ENCODE measurements at regions not wholly inside any gene's neighbourhood (a gene's known extent, or its start where the extent isn't known, plus 50 kb on each side); places are given as distances from the start of the nearest gene placed in this dataset.

DNA sequence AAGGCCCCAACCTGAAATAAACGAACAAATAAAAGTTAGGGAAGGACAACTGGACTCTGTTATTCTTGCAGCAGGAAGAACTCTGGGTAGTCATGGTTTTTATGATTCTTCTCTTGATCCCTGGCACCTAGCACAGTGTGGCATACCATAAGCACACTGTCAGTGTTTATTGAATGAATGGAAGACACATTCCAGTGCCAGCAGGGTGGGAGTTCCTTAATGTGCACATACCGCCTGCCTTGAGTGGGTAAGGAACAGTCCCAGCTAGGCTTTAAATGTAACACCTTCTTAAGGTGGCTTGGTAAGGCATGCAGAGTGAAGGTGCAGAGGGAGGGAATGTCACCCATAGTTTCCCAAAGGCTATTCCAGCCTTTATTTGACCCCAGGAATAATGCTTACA lies 162.9 kb upstream of the CEP162 start:
- Histone ChIP-seq H3K27ac (ENCODE audit: low read depth in 2 of 2, low read length in 1 of 2) (no peak overlapping the region), H4K20me1 (ENCODE audit: insufficient read depth) (no peaks in the 10 kb centered on the region), H3K4me3 (ENCODE audit: low read depth in 2 of 2, low read length in 1 of 2) (no peak overlapping the region), H3K4me1 (ENCODE audit: control insufficient read depth in 1 of 2, insufficient read depth in 2 of 2, low read depth in 1 of 2, low read length in 1 of 2) (peaks cover 0 to 12% of the 10 kb centered on the region in 2 experiments; a peak in 2 of 4 replicates), H3K4me2 (no peak overlapping the region), H3K9ac (no peak overlapping the region), H3K9me2 (no peaks in the 10 kb centered on the region), H3K79me2 (ENCODE audit: insufficient read depth) (no peaks in the 10 kb centered on the region), H3K27me3 (ENCODE audit: insufficient read depth) (no peaks in the 10 kb centered on the region), H2AFZ (ENCODE audit: low read depth) (no peak overlapping the region), H3K9me3 (no peaks in the 10 kb centered on the region), H3F3A (replicated peaks; ENCODE audit: insufficient read depth) (no peaks in the 10 kb centered on the region), H3K36me3 (replicated peaks in 1 of 2; ENCODE audit: control insufficient read depth in 1 of 2, insufficient read depth in 2 of 2, low read length in 1 of 2) (no peaks in the 10 kb centered on the region)
- TF ChIP-seq YY1 (IDR thresholded peaks at IDR 0.05; ENCODE audit: low read depth) (no peak), EP300 (IDR thresholded peaks at IDR 0.05; ENCODE audit: borderline replicate concordance in 1 of 2, low read depth in 1 of 2, low read length in 1 of 2) (no peak), RAD21 (IDR thresholded peaks at IDR 0.05; ENCODE audit: low read length) (no peak), USF1 (IDR thresholded peaks at IDR 0.05; ENCODE audit: borderline replicate concordance, low read depth) (no peak), JUND (IDR thresholded peaks at IDR 0.05) (no peak), TEAD4 (IDR thresholded peaks at IDR 0.05; ENCODE audit: borderline replicate concordance, insufficient read depth) (no peak), FOXJ3 (CRISPR knock-in tag; IDR thresholded peaks at IDR 0.05) (no peak), RXRA (IDR thresholded peaks at IDR 0.05; ENCODE audit: borderline replicate concordance, low read depth) (no peak), NRF1 (IDR thresholded peaks at IDR 0.05; ENCODE audit: low read depth, low read length) (no peak), REST (IDR thresholded peaks at IDR 0.05; ENCODE audit: low read depth, low read length) (no peak), MXI1 (IDR thresholded peaks at IDR 0.05; ENCODE audit: low read depth, low read length) (no peak), RFX5 (IDR thresholded peaks at IDR 0.05; ENCODE audit: low read length) (no peak), SIN3A (IDR thresholded peaks at IDR 0.05; ENCODE audit: borderline replicate concordance, low read depth, low read length) (no peak), FOXM1 (IDR thresholded peaks at IDR 0.05; ENCODE audit: low read depth) (no peak), GABPA (IDR thresholded peaks at IDR 0.05; ENCODE audit: low read depth) (no peak)
- TF ChIP-seq, protein P1, sequence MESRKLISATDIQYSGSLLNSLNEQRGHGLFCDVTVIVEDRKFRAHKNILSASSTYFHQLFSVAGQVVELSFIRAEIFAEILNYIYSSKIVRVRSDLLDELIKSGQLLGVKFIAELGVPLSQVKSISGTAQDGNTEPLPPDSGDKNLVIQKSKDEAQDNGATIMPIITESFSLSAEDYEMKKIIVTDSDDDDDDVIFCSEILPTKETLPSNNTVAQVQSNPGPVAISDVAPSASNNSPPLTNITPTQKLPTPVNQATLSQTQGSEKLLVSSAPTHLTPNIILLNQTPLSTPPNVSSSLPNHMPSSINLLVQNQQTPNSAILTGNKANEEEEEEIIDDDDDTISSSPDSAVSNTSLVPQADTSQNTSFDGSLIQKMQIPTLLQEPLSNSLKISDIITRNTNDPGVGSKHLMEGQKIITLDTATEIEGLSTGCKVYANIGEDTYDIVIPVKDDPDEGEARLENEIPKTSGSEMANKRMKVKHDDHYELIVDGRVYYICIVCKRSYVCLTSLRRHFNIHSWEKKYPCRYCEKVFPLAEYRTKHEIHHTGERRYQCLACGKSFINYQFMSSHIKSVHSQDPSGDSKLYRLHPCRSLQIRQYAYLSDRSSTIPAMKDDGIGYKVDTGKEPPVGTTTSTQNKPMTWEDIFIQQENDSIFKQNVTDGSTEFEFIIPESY (IDR thresholded peaks at IDR 0.05; ENCODE audit: borderline replicate concordance, low read depth) = no peak
- ChIA-PET CTCF (no interaction called here), POLR2A (no interaction called here)
- WGBS (ENCODE audit: low lambda C conversion rate) = 22% methylated on average over 2 of the region's 2 CpGs
- no peak for DNase-seq
